NCI-H2081 (cell line): ENCODE measurements at regions not wholly inside any gene's neighbourhood (a gene's known extent, or its start where the extent isn't known, plus 50 kb on each side); places are given as distances from the start of the nearest gene placed in this dataset.

Experiments
- DNase-seq, 2 experiments: peaks; one replicate each; lab custom pipeline; 2025; lab: John Stamatoyannopoulos, UW

- DNase-seq, result no peak
Observed at GRCh38 chr5:159819591-159820411, 96.5 kb upstream of the ADRA1B start.

GRCh38 chr5:159820692-159821091 is 95.6 kb upstream of the ADRA1B start:
- no peak for DNase-seq

GRCh38 chr5:159821461-159821940 is 94.8 kb upstream of the ADRA1B start:
- DNase-seq, result no peak

DNA sequence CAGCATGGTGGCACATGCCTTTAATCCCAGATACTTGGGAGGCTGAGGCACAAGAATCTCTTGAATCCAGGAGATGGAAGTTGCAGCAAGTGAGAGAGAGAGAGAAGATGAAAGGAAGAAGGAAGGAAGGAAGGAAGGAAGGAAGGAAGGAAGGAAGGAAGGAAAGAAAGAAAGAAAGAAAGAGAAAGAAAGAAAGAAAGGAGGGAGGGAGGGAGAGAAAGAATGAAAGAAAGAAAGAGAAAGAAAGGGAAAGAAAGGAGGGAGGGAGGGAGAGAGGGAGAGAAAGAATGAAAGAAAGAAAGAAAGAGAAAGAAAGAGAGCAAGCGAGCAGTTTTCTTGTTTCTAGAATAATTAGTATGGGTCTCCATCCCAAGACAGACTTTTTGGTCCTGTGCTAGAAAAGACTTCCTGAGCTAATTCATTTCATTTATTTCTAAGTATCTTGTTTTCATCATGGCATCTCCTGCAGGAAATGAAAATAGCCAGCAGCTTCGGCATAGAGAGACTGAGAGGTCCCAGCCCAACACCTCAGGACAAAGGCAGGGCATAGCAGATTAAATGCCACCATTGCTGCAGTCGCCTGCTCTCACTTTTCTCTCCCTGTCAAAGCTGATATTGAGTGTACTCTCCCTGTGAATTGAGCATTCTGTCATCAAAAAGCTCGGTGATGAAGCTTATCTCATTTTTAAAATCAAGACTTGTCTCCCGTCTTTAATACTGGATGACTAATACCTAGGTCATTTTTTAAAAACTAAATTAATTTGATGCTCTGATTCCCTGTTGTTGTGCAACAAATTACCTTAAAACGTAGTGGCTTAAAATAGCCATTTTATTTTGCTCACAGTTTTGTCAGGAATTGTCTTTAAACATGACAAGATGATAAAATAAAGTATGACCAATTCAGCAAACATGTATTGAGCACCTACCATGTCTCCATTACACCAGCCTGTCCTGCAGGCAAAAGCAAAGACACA is 91.8 kb upstream of the ADRA1B start:
- DNase-seq, result no peak

- no peak for DNase-seq
Observed at GRCh38 chr5:159825551-159826051, 90.7 kb upstream of the ADRA1B start.

DNA sequence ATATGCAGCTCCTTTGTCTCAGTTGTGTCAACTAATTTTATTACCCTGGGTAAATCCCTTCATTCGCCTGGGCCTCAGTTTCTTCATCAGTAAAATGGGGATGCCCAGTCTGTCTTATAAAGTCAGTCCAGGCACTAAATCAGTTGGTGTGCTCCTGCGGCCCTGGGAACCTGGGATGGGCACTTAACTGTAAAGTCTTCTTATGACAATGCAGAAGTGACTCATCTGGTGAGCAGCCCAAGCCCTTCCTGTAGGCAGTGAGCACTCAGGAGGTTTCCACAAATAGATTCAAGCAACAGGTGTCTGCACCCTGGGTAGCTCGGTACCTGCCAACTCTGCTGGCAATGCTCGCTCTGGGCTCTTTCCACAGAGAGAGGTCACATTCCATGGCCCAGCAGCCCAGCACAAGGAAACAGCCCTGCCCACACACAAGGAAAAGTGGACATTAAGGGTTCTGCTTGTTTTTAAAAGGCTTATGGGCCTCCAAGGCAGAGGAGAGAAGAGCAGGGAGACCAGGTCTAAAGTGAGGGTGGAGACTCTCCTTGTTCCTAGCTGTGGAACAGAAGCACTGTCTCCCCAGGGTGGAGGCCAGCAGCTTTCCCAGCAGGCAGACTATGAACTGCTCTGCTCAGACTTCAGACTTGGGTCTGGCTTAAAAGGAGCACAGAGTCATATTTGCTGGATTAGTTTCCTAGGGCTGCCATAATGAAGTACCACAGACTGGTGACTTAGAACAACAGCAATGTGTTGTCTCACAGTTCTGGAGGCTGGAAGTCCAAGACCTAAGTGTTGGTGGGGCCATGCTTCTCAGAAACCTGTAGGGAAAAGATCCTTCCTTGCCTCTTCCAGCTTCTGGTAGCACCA is 89.7 kb upstream of the ADRA1B start:
- peak in 1 of 2 experiments; percentile 10 for DNase-seq

DNA sequence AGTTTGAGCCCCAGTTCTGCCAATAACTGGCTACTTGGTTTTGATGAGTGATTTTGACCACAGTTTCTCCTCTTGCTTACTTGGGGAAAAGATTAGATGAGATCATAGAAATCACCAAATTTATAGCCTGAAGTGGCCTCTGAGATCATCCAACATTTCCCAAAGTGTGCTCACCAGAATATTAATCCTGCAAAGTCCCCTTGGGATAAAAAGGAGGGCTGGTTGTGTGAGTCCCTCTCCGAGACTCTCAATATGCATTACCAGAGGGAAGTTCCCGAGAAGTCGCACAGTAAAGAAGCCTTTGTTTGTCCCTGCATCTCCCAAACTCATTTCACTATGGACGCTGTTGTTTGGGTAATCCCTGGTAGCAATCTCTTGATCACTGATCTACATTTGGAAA is 88.4 kb upstream of the ADRA1B start:
- DNase-seq, result no peak

DNA sequence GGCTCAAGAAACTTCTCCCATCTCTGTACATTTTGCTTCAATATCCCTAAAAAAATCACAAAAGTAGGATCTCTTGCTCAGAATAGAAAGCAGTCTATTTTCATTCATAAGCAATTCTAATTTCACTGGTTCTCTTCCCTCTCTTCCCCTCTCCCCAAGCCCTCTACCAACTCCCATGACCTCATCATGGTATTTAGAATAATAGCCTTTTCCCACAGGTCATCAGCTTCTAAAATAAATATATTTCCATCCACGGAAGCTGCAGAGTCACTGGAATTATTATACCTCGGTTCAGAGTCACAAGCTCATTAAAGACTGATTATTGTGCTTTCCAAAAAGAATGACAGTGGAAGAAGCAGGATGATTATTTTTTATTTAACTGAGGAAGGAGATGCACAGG is 84.2 kb upstream of the ADRA1B start:
- DNase-seq, result no peak

DNA sequence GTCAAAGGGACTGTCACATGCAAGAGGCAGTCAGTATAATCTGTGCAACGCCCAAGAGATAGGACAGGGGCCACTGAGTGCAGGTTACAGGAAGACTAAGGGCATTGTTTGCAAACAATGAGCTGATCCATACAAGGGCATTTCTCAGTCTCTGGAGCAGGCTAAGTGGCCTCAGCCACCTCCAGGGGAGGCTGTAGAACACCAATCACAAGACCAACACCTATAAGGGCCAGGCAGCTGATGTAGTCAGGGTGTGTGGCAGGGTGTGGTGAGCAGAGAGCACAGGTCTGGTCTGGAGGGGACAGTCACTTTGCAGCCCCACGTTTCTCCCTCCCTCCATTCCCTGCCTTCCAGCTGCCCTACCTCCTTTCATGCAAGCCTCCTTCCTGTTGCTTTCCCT is 83.2 kb upstream of the ADRA1B start:
- DNase-seq, result no peak

DNA sequence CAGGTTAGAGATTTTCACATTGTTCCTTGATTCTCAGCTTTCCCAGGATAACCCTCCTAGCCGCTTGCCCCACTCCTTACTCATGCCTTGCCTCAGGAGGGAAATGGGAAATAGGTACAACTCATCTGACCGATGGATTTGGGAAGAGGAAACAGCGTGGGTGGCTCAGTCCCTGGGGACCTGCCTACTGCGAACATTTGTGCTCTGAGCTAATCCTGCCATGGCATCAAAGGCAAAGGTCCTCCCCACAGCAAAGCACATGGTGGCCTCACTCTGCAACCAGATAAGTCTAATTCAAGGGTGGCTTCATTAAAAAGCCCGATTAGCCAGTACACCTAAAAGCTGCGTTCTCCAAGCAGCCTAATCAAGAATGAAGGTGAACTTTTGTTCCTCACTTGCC is 82.4 kb upstream of the ADRA1B start:
- DNase-seq, result no peak

- DNase-seq, result no peak
Observed at GRCh38 chr5:159835548-159835947, 80.7 kb upstream of the ADRA1B start.

GRCh38 chr5:159836691-159837090 is 79.6 kb upstream of the ADRA1B start:
- DNase-seq, result no peak

DNA sequence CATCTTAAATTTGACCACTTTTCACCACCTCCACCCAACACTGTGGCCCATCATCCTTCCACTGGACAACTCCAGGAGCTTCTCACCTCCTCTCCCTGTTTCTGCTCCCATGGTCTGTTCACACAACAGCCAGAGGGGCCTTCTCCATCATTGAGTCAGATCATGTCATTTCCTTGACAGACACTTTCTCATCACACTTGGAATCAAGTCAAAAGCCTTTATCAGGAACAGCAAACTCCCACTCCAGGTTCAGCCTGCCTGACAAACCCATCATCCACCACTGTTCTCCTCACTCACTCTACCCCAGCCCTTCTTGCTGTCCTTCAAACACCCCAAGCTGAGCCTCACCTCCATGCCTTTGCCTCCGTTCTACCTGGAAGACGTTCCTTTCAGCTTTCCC is 78.4 kb upstream of the ADRA1B start:
- no peak for DNase-seq

GRCh38 chr5:159838551-159839222 is 77.6 kb upstream of the ADRA1B start:
- DNase-seq, result no peak

- DNase-seq, result no peak
Observed at GRCh38 chr5:159844267-159845121, 71.8 kb upstream of the ADRA1B start.

DNA sequence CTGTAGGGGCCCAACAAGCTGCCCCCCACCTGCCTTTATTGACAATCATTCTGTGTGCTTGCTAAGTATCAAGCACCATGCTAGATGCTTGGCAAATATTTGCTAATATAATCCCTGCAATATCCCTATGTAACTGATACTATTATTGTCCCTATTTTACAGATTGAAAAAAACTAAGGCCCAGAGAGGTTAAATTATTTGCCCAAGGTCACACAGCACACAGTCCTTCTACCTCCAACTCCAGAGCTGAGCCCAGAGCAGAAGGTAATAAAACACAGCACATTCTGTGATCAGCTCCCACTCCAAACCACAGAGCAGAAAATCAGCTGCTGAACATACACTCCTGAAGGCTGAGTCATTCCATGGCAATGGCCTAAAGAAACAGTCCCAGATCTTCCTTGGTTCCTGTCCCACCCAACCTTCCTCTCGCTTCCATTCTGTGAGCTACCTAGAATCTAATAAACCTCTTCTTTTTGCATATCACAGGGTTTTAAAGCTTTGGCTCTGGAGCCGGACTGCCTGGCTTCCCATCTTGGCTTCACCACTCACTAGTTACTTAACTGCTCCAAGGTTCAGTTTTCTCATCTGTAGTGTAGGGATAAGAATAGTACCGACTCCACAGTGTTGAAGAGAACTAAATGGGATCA is 66.7 kb upstream of the ADRA1B start:
- DNase-seq, result no peak

GRCh38 chr5:159850160-159850559 is 66.1 kb upstream of the ADRA1B start:
- no peak for DNase-seq

DNA sequence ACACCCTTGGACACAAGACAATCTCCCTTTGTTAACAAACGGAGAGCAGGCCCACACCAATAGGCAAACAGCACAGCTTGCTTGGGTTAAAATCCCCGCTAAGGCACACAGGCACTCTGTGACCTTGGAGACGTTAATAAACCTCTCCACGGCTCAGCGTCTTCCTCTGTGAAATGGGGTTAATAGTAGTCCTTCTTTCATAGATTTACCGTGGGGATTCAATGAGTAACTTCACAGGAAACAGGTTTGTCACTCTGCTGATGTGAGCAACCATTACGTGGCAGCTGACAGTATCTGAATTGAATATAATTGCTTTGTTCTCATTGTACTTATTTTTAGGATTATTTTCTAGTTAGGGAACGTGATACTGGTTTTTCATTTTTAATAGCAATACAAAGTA is 65.2 kb upstream of the ADRA1B start:
- no peak for DNase-seq

- no peak for DNase-seq
Observed at GRCh38 chr5:159854916-159855315, 61.4 kb upstream of the ADRA1B start.
